Activated naive CD4-positive, alpha-beta T cell (primary cell): ENCODE measurements at regions not wholly inside any gene's neighbourhood (a gene's known extent, or its start where the extent isn't known, plus 50 kb on each side); places are given as distances from the start of the nearest gene placed in this dataset.
"Not testable (repeated sequence)": the region's sequence is repeated elsewhere in the genome, so short reads cannot be mapped to it uniquely, and the experiment has no call there.

Experiments used
- DNase-seq, 4 experiments: peaks; one replicate each; lab custom pipeline; 2025; lab: John Stamatoyannopoulos, UW

GRCh38 chr14:53857625-53858344, 98.8 kb downstream of the BMP4 start:
- no peak for DNase-seq

- DNase-seq: no peak
These were observed 101.1 kb downstream of the BMP4 start for GRCh38 chr14:53855574-53855973.

- no peak for DNase-seq
These were observed 101.5 kb downstream of the BMP4 start for GRCh38 chr14:53855127-53855526.

GRCh38 chr14:53851394-53852090, 105.1 kb downstream of the BMP4 start:
- DNase-seq: no peak

- no peak for DNase-seq
These were observed 105.8 kb downstream of the BMP4 start for GRCh38 chr14:53850714-53851296.

GRCh38 chr14:53849549-53849948, 107.1 kb downstream of the BMP4 start:
- DNase-seq: no peak

- DNase-seq: no peak
These were observed 107.8 kb downstream of the BMP4 start for GRCh38 chr14:53848854-53849253.

GRCh38 chr14:53847881-53848280, 108.7 kb downstream of the BMP4 start:
- DNase-seq: no peak

- DNase-seq: no peak
These were observed 109.6 kb downstream of the BMP4 start for GRCh38 chr14:53847057-53847456.

- no peak for DNase-seq
These were observed 110.6 kb downstream of the BMP4 start for GRCh38 chr14:53845813-53846693.

GRCh38 chr14:53842938-53843337, 113.7 kb downstream of the BMP4 start:
- DNase-seq: no peak

- DNase-seq: no peak
These were observed 115.2 kb downstream of the BMP4 start for GRCh38 chr14:53841109-53842099.

GRCh38 chr14:53840444-53840843, 116.2 kb downstream of the BMP4 start:
- no peak for DNase-seq

GRCh38 chr14:53838374-53838773, 118.3 kb downstream of the BMP4 start:
- no peak for DNase-seq

- DNase-seq: not testable (repeated sequence)
These were observed 119.0 kb downstream of the BMP4 start for GRCh38 chr14:53837656-53838055.

- DNase-seq: no peak
These were observed 120.1 kb downstream of the BMP4 start for GRCh38 chr14:53836551-53836950.

GRCh38 chr14:53828820-53829219, 127.8 kb downstream of the BMP4 start:
- no peak for DNase-seq

- no peak for DNase-seq
These were observed 132.6 kb downstream of the BMP4 start for GRCh38 chr14:53824061-53824460.

- DNase-seq: no peak
These were observed 142.2 kb downstream of the BMP4 start for GRCh38 chr14:53814392-53814791.

GRCh38 chr14:53810221-53810620, 146.4 kb downstream of the BMP4 start:
- DNase-seq: no peak

GRCh38 chr14:53808042-53808441, 148.6 kb downstream of the BMP4 start:
- no peak for DNase-seq
